ENCODE measurements at regions not wholly inside any gene's neighbourhood (a gene's known extent, or its start where the extent isn't known, plus 50 kb on each side); places are given as distances from the start of the nearest gene placed in this dataset.

- TF ChIP-seq CTCF (IDR thresholded peaks at IDR 0.05; ENCODE audit: insufficient read depth, low read depth, low read length) = no peak
- TF ChIP-seq EZH2 (IDR thresholded peaks at IDR 0.05; ENCODE audit: insufficient read depth, low read length) = no peak
Observed at GRCh38 chr14:97275276-97275675, 478.1 kb downstream of the VRK1 start.

Data from astrocyte (in vitro differentiated cells and primary cell).